GM23338 (cell line): ENCODE measurements at regions not wholly inside any gene's neighbourhood (a gene's known extent, or its start where the extent isn't known, plus 50 kb on each side); places are given as distances from the start of the nearest gene placed in this dataset.
A peak's percentile ranks its signal among the peaks of the same experiment; 100 is the strongest.

Source experiments
- ATAC-seq: fragments of 200-7000 bp; cut with Tn5 transposase; 3 replicates; pipeline ENCODE4 v1.9.1; 2020
- DNase-seq: peaks from one replicate; pipeline ENCODE4 v3.0.0-alpha.2; 2015; ENCODE audit warnings: low spot score
- H2AFZ ChIP-seq: fragments of 200-600 bp; sonication (generic); 2 replicates; pipeline ENCODE4 v1.8.0; 2016; ENCODE audit warnings: antibody characterized with exemption, mild to moderate bottlenecking, moderate library complexity
- H3F3A ChIP-seq: fragments of 200-600 bp; sonication (generic); replicated peaks from 2 replicates; pipeline ENCODE4 v1.8.0; 2017; ENCODE audit warnings: antibody characterized with exemption, mixed run types, low read depth
- H3K27ac ChIP-seq: fragments of 200-600 bp; sonication (generic); 2 replicates; pipeline ENCODE4 v1.6.1; 2016; ENCODE audit warnings: low read depth
- H3K27me3 ChIP-seq: fragments of 200-600 bp; sonication (generic); 2 replicates; pipeline ENCODE4 v1.8.0; 2016; ENCODE audit warnings: mild to moderate bottlenecking, mixed run types, moderate library complexity; ENCODE audit not compliant: insufficient read depth
- H3K36me3 ChIP-seq: fragments of 200-600 bp; sonication (generic); 2 replicates; pipeline ENCODE4 v1.8.0; 2016; ENCODE audit warnings: mild to moderate bottlenecking; ENCODE audit not compliant: insufficient read depth
- H3K4me1 ChIP-seq: fragments of 200-600 bp; sonication (generic); 2 replicates; pipeline ENCODE4 v1.8.0; 2016; ENCODE audit warnings: mild to moderate bottlenecking, moderate library complexity; ENCODE audit not compliant: insufficient read depth
- H3K4me2 ChIP-seq: fragments of 200-600 bp; sonication (generic); 2 replicates; pipeline ENCODE4 v1.7.1; 2017; ENCODE audit warnings: mixed run types
- H3K4me3 ChIP-seq: fragments of 200-600 bp; sonication (generic); 2 replicates; pipeline ENCODE4 v1.6.1; 2016; ENCODE audit warnings: mixed run types
- H3K79me2 ChIP-seq: fragments of 200-600 bp; sonication (generic); replicated peaks from 2 replicates; pipeline ENCODE4 v1.8.0; 2017; ENCODE audit warnings: mild to moderate bottlenecking; ENCODE audit not compliant: insufficient read depth
- H3K9me2 ChIP-seq: fragments of 200-600 bp; sonication (generic); 2 replicates; pipeline ENCODE4 v1.8.0; 2017; ENCODE audit not compliant: insufficient read depth
- H4K20me1 ChIP-seq: fragments of 200-600 bp; sonication (generic); replicated peaks from 2 replicates; pipeline ENCODE4 v1.8.0; 2017; ENCODE audit warnings: mild to moderate bottlenecking; ENCODE audit not compliant: insufficient read depth
- H3K27ac Mint-ChIP-seq: 2 replicates; pipeline ENCODE4 v1.8.0; 2020; ENCODE audit warnings: inconsistent platforms, mild to moderate bottlenecking, moderate library complexity, mixed read lengths
- H3K27me3 Mint-ChIP-seq: 3 replicates; pipeline ENCODE4 v1.8.0; 2022; ENCODE audit warnings: low read depth, mild to moderate bottlenecking, moderate library complexity, mixed read lengths, inconsistent platforms; ENCODE audit not compliant: insufficient read depth, poor library complexity
- H3K36me3 Mint-ChIP-seq: 3 replicates; pipeline ENCODE4 v1.8.0; 2021; ENCODE audit warnings: low read depth, mild to moderate bottlenecking, inconsistent platforms, moderate library complexity, mixed read lengths
- H3K4me1 Mint-ChIP-seq: 3 replicates; pipeline ENCODE4 v1.8.0; 2020; ENCODE audit warnings: mild to moderate bottlenecking, inconsistent platforms, mixed read lengths
- H3K4me3 Mint-ChIP-seq: 3 replicates; pipeline ENCODE4 v1.8.0; 2021; ENCODE audit warnings: moderate library complexity, mild to moderate bottlenecking, inconsistent platforms, mixed read lengths
- H3K9me3 Mint-ChIP-seq: 3 replicates; pipeline ENCODE4 v1.8.0; 2020; ENCODE audit warnings: moderate library complexity, mild to moderate bottlenecking, inconsistent platforms, mixed read lengths
- ETS1 ChIP-seq: IDR thresholded peaks from 2 replicates; pipeline ENCODE4 v1.6.1; 2016; ENCODE audit warnings: antibody characterized with exemption
- EZH2 ChIP-seq: fragments of 200-600 bp; sonication (generic); IDR thresholded peaks from one replicate; pipeline ENCODE4 v1.8.0; 2017; ENCODE audit warnings: antibody characterized with exemption, mild to moderate bottlenecking, low read depth; ENCODE audit not compliant: unreplicated experiment
- EZH2phosphoT487 ChIP-seq: fragments of 200-600 bp; sonication (generic); IDR thresholded peaks from one replicate; pipeline ENCODE4 v1.8.1; 2018; ENCODE audit warnings: antibody characterized with exemption; ENCODE audit not compliant: unreplicated experiment
- JUNB ChIP-seq: IDR thresholded peaks from one replicate; pipeline ENCODE4 v1.6.1; 2016; ENCODE audit warnings: antibody characterized with exemption; ENCODE audit not compliant: unreplicated experiment
- NANOG ChIP-seq: IDR thresholded peaks from 2 replicates; pipeline ENCODE4 v1.6.1; 2016; ENCODE audit warnings: antibody characterized with exemption, borderline replicate concordance
- POLR2AphosphoS5 ChIP-seq: IDR thresholded peaks from 2 replicates; pipeline ENCODE4 v1.6.1; 2016; ENCODE audit warnings: antibody characterized with exemption, low read depth
- STAT1 ChIP-seq: IDR thresholded peaks from one replicate; pipeline ENCODE4 v1.6.1; 2016; ENCODE audit warnings: antibody characterized with exemption; ENCODE audit not compliant: unreplicated experiment
- ZNF114 ChIP-seq: fragments of 250-450 bp; sonication (Bioruptor Pico); IDR thresholded peaks from 2 replicates; pipeline ENCODE4 v1.5.0; 2020; ENCODE audit warnings: mild to moderate bottlenecking, moderate library complexity
- ZNF331 ChIP-seq: fragments of 250-450 bp; sonication (Bioruptor Pico); IDR thresholded peaks from 2 replicates; pipeline ENCODE4 v1.5.0; 2020; ENCODE audit warnings: low read depth, mild to moderate bottlenecking, moderate library complexity
- TF ChIP-seq, protein P1 (sequence below): IDR thresholded peaks from one replicate; pipeline ENCODE4 v1.6.1; 2018; ENCODE audit warnings: antibody characterized with exemption; ENCODE audit not compliant: unreplicated experiment
- TF ChIP-seq, protein P2 (sequence below), 2 experiments: fragments of 200-600 bp in 1 of 2; sonication (generic) in 1 of 2; conservative IDR thresholded peaks; 2 replicates each; pipeline versions ENCODE4 v1.5.1 to v1.6.1; 2016 to 2017; ENCODE audit warnings: antibody characterized with exemption in 2 of 2, low read depth in 2 of 2, mild to moderate bottlenecking in 2 of 2, moderate library complexity in 1 of 2

DNA sequence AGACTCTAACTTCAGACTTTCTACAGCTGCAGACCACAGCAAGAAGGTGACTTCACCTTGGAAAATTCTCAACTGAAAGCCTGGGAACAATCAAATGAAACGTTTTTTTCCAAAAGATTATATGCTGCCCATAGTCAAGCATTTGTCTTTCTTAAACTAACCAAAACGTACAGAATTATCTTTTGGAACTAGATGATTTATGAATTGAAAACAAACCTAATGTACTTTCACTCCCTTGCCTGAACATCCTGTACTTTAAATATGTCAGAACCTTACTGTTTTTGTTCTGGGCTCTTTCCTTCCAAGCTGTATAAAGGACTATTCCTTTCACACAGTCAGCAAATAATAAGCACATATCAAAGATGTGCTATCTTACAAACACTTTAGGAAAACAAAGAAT lies 62.4 kb upstream of the TNFAIP3 start (continued):
- TF ChIP-seq ETS1 = no peak
- TF ChIP-seq EZH2phosphoT487 = no peak
- TF ChIP-seq, protein P1, sequence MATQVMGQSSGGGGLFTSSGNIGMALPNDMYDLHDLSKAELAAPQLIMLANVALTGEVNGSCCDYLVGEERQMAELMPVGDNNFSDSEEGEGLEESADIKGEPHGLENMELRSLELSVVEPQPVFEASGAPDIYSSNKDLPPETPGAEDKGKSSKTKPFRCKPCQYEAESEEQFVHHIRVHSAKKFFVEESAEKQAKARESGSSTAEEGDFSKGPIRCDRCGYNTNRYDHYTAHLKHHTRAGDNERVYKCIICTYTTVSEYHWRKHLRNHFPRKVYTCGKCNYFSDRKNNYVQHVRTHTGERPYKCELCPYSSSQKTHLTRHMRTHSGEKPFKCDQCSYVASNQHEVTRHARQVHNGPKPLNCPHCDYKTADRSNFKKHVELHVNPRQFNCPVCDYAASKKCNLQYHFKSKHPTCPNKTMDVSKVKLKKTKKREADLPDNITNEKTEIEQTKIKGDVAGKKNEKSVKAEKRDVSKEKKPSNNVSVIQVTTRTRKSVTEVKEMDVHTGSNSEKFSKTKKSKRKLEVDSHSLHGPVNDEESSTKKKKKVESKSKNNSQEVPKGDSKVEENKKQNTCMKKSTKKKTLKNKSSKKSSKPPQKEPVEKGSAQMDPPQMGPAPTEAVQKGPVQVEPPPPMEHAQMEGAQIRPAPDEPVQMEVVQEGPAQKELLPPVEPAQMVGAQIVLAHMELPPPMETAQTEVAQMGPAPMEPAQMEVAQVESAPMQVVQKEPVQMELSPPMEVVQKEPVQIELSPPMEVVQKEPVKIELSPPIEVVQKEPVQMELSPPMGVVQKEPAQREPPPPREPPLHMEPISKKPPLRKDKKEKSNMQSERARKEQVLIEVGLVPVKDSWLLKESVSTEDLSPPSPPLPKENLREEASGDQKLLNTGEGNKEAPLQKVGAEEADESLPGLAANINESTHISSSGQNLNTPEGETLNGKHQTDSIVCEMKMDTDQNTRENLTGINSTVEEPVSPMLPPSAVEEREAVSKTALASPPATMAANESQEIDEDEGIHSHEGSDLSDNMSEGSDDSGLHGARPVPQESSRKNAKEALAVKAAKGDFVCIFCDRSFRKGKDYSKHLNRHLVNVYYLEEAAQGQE = no peak
- no peak for TF ChIP-seq EZH2
- TF ChIP-seq STAT1 = no peak
- no peak for TF ChIP-seq ZNF114 (CRISPR knock-in tag)
- no peak for TF ChIP-seq JUNB

GRCh38 chr6:137805622-137806021 lies 61.4 kb upstream of the TNFAIP3 start:
- H3K79me2 ChIP-seq = no peaks in the 10 kb centered on the region
- H3K27me3 ChIP-seq = no peaks in the 10 kb centered on the region
- H3K27ac Mint-ChIP-seq = no peak overlapping the region
- no peaks in the 10 kb centered on the region for H3K36me3 ChIP-seq
- H3F3A ChIP-seq = no peaks in the 10 kb centered on the region
- H3K4me2 ChIP-seq = no peak overlapping the region
- H2AFZ ChIP-seq = 0 out of 2 replicates have a peak overlapping the region, but pooled peaks have one; percentile 20
- ATAC-seq (no peak), DNase-seq (no peak)
- H4K20me1 ChIP-seq = no peaks in the 10 kb centered on the region
- H3K4me1 ChIP-seq = no peaks in the 10 kb centered on the region
- no peak overlapping the region for H3K27ac ChIP-seq
- peaks cover 12% of the 10 kb centered on the region; the same call in 1 of the 2 replicates for H3K9me2 ChIP-seq
- H3K27me3 Mint-ChIP-seq = peaks cover 5% of the 10 kb centered on the region
- no peaks in the 10 kb centered on the region for H3K9me3 Mint-ChIP-seq
- H3K36me3 Mint-ChIP-seq = no peaks in the 10 kb centered on the region
- H3K4me3 ChIP-seq = no peak overlapping the region
- no peak overlapping the region for H3K4me3 Mint-ChIP-seq
- H3K4me1 Mint-ChIP-seq = no peaks in the 10 kb centered on the region
- TF ChIP-seq NANOG (no peak), EZH2phosphoT487 (no peak), STAT1 (no peak), POLR2AphosphoS5 (no peak), ZNF331 (CRISPR knock-in tag) (no peak), EZH2 (no peak)
- TF ChIP-seq, protein P2, sequence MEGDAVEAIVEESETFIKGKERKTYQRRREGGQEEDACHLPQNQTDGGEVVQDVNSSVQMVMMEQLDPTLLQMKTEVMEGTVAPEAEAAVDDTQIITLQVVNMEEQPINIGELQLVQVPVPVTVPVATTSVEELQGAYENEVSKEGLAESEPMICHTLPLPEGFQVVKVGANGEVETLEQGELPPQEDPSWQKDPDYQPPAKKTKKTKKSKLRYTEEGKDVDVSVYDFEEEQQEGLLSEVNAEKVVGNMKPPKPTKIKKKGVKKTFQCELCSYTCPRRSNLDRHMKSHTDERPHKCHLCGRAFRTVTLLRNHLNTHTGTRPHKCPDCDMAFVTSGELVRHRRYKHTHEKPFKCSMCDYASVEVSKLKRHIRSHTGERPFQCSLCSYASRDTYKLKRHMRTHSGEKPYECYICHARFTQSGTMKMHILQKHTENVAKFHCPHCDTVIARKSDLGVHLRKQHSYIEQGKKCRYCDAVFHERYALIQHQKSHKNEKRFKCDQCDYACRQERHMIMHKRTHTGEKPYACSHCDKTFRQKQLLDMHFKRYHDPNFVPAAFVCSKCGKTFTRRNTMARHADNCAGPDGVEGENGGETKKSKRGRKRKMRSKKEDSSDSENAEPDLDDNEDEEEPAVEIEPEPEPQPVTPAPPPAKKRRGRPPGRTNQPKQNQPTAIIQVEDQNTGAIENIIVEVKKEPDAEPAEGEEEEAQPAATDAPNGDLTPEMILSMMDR (conservative IDR thresholded peaks at IDR 0.05; ENCODE audit: low read depth in 2 of 2) = no peak
- TF ChIP-seq, protein P1 = no peak
